Thyroid gland (tissue), 4 donors: ENCODE measurements at regions not wholly inside any gene's neighbourhood (a gene's known extent, or its start where the extent isn't known, plus 50 kb on each side); places are given as distances from the start of the nearest gene placed in this dataset.

Experiments used
- POLR2A ChIP-seq, 2 donors: fragments of 450-650 bp; IDR thresholded peaks; one replicate each; pipeline ENCODE4 v1.6.1; 2017; ENCODE audit warnings: antibody characterized with exemption in 2 of 2, mild to moderate bottlenecking in 2 of 2, moderate library complexity in 1 of 2
- TF ChIP-seq, protein P1 (sequence below), 6 experiments: fragments of 200-600 bp in 3 of 6; fragments of 450-650 bp in 3 of 6; sonication (generic) in 3 of 6; IDR thresholded peaks; one replicate each; pipeline ENCODE4 v1.5.1; 2016 to 2019; ENCODE audit warnings: antibody characterized with exemption in 6 of 6, mild to moderate bottlenecking in 2 of 6, inconsistent platforms in 1 of 6, moderate library complexity in 1 of 6

DNA sequence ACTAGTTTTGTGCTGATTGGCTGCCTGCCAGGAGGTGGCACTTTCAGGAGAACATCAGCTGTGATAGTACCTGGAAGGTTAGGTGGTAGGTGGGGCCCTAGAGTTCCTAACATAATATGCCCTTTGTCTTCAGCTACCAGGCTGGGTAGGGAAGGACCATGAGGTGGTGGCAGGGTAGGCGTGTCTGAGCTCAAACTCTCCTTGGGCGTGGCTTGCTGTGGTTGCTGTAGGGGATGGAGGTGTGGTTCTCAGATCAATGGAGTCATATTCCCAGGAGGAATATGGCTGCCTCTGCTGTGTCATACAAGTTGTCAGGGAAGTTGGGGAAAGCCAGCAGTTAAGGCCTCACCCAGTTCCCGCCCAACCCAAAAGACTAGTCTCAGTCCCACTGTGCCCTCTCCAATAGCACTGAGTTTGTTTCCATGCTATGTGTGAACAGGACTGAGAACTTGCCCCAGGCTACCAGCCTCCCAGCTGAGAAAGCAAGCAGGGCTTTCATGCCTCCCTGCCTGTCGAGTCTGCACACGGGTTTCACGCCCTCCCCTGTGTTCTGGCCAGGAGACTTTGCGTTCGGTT is 107.7 kb downstream of the CHCHD4 start:
- TF ChIP-seq, protein P1, sequence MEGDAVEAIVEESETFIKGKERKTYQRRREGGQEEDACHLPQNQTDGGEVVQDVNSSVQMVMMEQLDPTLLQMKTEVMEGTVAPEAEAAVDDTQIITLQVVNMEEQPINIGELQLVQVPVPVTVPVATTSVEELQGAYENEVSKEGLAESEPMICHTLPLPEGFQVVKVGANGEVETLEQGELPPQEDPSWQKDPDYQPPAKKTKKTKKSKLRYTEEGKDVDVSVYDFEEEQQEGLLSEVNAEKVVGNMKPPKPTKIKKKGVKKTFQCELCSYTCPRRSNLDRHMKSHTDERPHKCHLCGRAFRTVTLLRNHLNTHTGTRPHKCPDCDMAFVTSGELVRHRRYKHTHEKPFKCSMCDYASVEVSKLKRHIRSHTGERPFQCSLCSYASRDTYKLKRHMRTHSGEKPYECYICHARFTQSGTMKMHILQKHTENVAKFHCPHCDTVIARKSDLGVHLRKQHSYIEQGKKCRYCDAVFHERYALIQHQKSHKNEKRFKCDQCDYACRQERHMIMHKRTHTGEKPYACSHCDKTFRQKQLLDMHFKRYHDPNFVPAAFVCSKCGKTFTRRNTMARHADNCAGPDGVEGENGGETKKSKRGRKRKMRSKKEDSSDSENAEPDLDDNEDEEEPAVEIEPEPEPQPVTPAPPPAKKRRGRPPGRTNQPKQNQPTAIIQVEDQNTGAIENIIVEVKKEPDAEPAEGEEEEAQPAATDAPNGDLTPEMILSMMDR (IDR thresholded peaks at IDR 0.05): no peak
- no peak for TF ChIP-seq POLR2A (IDR thresholded peaks at IDR 0.05)
